Mesendoderm (in vitro differentiated cells): ENCODE measurements at regions not wholly inside any gene's neighbourhood (a gene's known extent, or its start where the extent isn't known, plus 50 kb on each side); places are given as distances from the start of the nearest gene placed in this dataset.
"Not testable (repeated sequence)": the region's sequence is repeated elsewhere in the genome, so short reads cannot be mapped to it uniquely, and the experiment has no call there.

Experiments used
- DNase-seq: peaks from one replicate; pipeline ENCODE4 v3.0.0; 2013
- H2AK5ac ChIP-seq: 2 replicates; pipeline ENCODE4 v1.6.1; 2013; ENCODE audit warnings: low read length, inconsistent platforms
- H2BK120ac ChIP-seq: 2 replicates; pipeline ENCODE4 v1.6.1; 2013; ENCODE audit warnings: low read depth, mild to moderate bottlenecking, low read length, moderate library complexity, mixed read lengths
- H2BK15ac ChIP-seq: replicated peaks from 2 replicates; pipeline ENCODE4 v1.6.1; 2013; ENCODE audit warnings: low read depth, mild to moderate bottlenecking, moderate library complexity
- H2BK5ac ChIP-seq: 2 replicates; pipeline ENCODE4 v1.6.1; 2013; ENCODE audit warnings: low read length, inconsistent platforms
- H3K18ac ChIP-seq: 2 replicates; pipeline ENCODE4 v1.6.1; 2013; ENCODE audit warnings: mild to moderate bottlenecking, low read length, mixed read lengths
- H3K23ac ChIP-seq: one replicate; pipeline ENCODE4 v1.6.1; 2013; ENCODE audit warnings: low read length
- H3K27ac ChIP-seq: 2 replicates; pipeline ENCODE4 v1.5.1; 2013; ENCODE audit warnings: low read depth, mild to moderate bottlenecking, inconsistent platforms, low read length, moderate library complexity
- H3K27me3 ChIP-seq: 2 replicates; pipeline ENCODE4 v1.6.1; 2013; ENCODE audit warnings: low read length, control low read depth, mild to moderate bottlenecking, inconsistent platforms; ENCODE audit not compliant: insufficient read depth, poor library complexity
- H3K36me3 ChIP-seq: 2 replicates; pipeline ENCODE4 v1.6.1; 2013; ENCODE audit warnings: low read length, inconsistent platforms; ENCODE audit not compliant: control insufficient read depth, insufficient read depth
- H3K4ac ChIP-seq: one replicate; pipeline ENCODE4 v1.6.1; 2013; ENCODE audit warnings: low read depth, mild to moderate bottlenecking, low read length, moderate library complexity
- H3K4me1 ChIP-seq: 2 replicates; pipeline ENCODE4 v1.6.1; 2013; ENCODE audit warnings: low read depth, low read length, inconsistent platforms; ENCODE audit not compliant: control insufficient read depth
- H3K4me2 ChIP-seq: 2 replicates; pipeline ENCODE4 v1.6.1; 2013; ENCODE audit warnings: low read length
- H3K4me3 ChIP-seq: 2 replicates; pipeline ENCODE4 v1.5.1; 2013; ENCODE audit warnings: mild to moderate bottlenecking, low read length
- H3K56ac ChIP-seq: one replicate; pipeline ENCODE4 v1.6.1; 2013; ENCODE audit warnings: low read length
- H3K79me1 ChIP-seq: 2 replicates; pipeline ENCODE4 v1.6.1; 2013; ENCODE audit warnings: low read length, inconsistent platforms
- H3K79me2 ChIP-seq: 2 replicates; pipeline ENCODE4 v1.6.1; 2013; ENCODE audit warnings: mild to moderate bottlenecking, low read length; ENCODE audit not compliant: control insufficient read depth, insufficient read depth
- H3K9ac ChIP-seq: 2 replicates; pipeline ENCODE4 v1.6.1; 2013; ENCODE audit warnings: low read length, inconsistent platforms
- H4K5ac ChIP-seq: one replicate; pipeline ENCODE4 v1.6.1; 2013; ENCODE audit warnings: low read length
- H4K8ac ChIP-seq: one replicate; pipeline ENCODE4 v1.6.1; 2013; ENCODE audit warnings: low read depth, mild to moderate bottlenecking, control low read depth, low read length, moderate library complexity
- WGBS: extraction: QIAGEN DNeasy Blood & Tissue Kit; methylation state at CpG from one replicate; pipeline ENCODE4 v1.1.7; 2013; ENCODE audit warnings: low lambda C conversion rate, missing lambda C conversion rate; ENCODE audit not compliant: insufficient coverage; ENCODE audit errors: extremely low coverage; 5-methylcytosine and 5-hydroxymethylcytosine counted together

DNA sequence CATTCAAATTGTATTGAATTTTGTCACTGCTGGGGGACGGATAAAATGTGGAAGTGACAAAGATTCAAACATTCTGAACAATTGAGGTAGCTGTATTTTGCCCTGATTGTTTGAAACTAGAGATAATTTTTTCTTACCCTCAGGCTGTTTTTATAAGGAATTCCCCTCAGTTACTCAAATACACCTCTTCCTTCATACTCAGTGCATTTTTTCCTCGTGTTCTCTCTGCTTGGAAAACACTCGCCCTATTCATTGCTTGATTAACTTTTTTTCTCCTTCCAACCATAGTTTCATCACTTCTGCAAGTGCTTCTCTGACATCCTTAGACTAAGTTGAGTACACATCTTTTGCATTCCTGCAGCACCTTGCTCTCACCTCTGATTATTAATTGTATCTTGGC lies 454.5 kb upstream of the FAM174A start:
- not testable (repeated sequence) for H3K4me3 ChIP-seq, H3K4me2 ChIP-seq, H2AK5ac ChIP-seq, H3K56ac ChIP-seq, H2BK120ac ChIP-seq, H3K36me3 ChIP-seq, H3K18ac ChIP-seq, H4K5ac ChIP-seq, H3K79me2 ChIP-seq, H3K23ac ChIP-seq, H3K27ac ChIP-seq, H3K27me3 ChIP-seq, H2BK15ac ChIP-seq, H3K9ac ChIP-seq, H3K4me1 ChIP-seq, DNase-seq, H3K79me1 ChIP-seq, H4K8ac ChIP-seq, H3K4ac ChIP-seq, H2BK5ac ChIP-seq
- no CpG with 5 or more reads among the region's 3 CpGs for WGBS

DNA sequence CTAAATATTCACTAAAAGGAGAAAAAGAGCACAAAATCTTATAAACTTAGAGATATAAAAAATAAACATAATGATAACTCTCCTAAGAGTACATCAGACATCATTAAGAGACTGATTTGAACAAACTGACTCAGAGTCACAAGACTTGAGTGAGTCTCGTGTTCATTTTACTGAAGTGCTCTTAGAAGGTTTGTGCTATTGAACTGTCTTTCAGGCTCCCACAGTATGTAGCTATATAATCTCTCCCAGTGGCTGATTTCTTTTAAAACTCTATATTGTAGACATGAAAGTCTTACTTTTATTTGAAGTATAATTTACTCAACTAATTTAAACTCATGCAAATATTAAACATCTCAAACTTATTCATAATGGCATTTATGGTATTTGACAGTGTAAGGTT lies 456.0 kb upstream of the FAM174A start:
- not testable (repeated sequence) for H3K4me3 ChIP-seq, H3K56ac ChIP-seq, H3K27ac ChIP-seq, H3K79me2 ChIP-seq, H3K27me3 ChIP-seq, H3K79me1 ChIP-seq, H2BK5ac ChIP-seq, H2AK5ac ChIP-seq, DNase-seq, H2BK15ac ChIP-seq, H2BK120ac ChIP-seq, H3K4me1 ChIP-seq, H3K4ac ChIP-seq, H3K36me3 ChIP-seq, H3K9ac ChIP-seq, H3K23ac ChIP-seq, H3K4me2 ChIP-seq, H4K8ac ChIP-seq, H4K5ac ChIP-seq, H3K18ac ChIP-seq
- WGBS, result no CpG with 5 or more reads among the region's 1 CpG

DNA sequence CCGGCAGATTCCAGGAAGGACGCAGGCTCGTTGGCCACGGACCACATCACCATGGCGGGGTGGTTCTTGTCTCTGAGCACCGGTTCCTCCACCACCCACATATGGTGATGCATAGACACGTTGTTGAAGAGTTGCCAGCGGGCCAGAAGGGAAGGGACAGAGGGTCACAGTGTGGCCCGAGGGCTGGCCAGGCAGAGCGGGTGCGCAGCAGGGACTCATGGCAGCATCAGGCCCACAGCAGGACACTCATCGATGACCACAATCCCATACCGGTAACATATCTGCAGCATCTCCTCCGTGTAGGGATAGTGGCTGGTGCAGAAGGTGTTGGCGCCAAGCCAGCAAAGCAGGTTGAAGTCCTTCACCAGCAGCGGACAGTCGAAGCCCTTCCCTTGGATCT lies 469.2 kb upstream of the FAM174A start:
- H3K79me2 ChIP-seq, H3K4me3 ChIP-seq, H3K36me3 ChIP-seq, H3K4me2 ChIP-seq, H2AK5ac ChIP-seq, H2BK120ac ChIP-seq, H3K23ac ChIP-seq, H3K4ac ChIP-seq, H3K4me1 ChIP-seq, H3K79me1 ChIP-seq, H4K5ac ChIP-seq, H3K9ac ChIP-seq, H3K27me3 ChIP-seq, H2BK5ac ChIP-seq, H3K27ac ChIP-seq, H3K56ac ChIP-seq, H2BK15ac ChIP-seq, H4K8ac ChIP-seq, H3K18ac ChIP-seq, DNase-seq: not testable (repeated sequence)
- whole genome bisulfite sequencing, result no CpG with 5 or more reads among the region's 17 CpGs

DNA sequence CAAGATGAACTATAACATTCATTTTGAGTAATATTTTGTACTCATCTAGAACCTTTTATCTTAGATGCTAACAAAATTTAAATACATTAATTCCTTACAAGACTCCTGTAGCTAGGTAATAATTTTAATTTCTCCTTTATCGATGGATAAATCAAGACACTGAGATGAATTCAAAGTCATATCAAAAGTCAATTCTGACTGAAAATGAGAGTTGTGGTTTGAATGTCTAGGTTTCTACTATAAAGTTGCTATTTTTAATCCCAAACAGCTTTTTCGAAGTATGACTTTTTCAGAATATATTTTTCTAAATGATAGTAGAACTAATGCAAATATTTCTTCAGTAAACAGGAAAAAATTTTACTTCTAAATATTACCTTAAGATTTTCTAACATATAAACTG lies 491.7 kb upstream of the FAM174A start:
- no peak overlapping the region for H4K5ac ChIP-seq
- no peak overlapping the region for H3K9ac ChIP-seq
- no peak for DNase-seq
- no peaks in the 10 kb centered on the region for H3K36me3 ChIP-seq
- no peaks in the 10 kb centered on the region for H3K4me1 ChIP-seq
- H3K23ac ChIP-seq, result no peak overlapping the region
- H4K8ac ChIP-seq, result no peak overlapping the region
- WGBS, result no CpG with 5 or more reads among the region's 2 CpGs
- H2BK120ac ChIP-seq, result no peak overlapping the region
- no peak overlapping the region for H3K4me3 ChIP-seq
- H3K4ac ChIP-seq, result no peak overlapping the region
- no peaks in the 10 kb centered on the region for H3K79me1 ChIP-seq
- H3K4me2 ChIP-seq, result no peak overlapping the region
- H3K56ac ChIP-seq, result no peak overlapping the region
- no peak overlapping the region for H2AK5ac ChIP-seq
- H3K27me3 ChIP-seq, result no peaks in the 10 kb centered on the region
- no peak overlapping the region for H3K27ac ChIP-seq
- H3K18ac ChIP-seq, result no peak overlapping the region
- no peak overlapping the region for H2BK15ac ChIP-seq
- no peak overlapping the region for H2BK5ac ChIP-seq
- H3K79me2 ChIP-seq, result no peaks in the 10 kb centered on the region

DNA sequence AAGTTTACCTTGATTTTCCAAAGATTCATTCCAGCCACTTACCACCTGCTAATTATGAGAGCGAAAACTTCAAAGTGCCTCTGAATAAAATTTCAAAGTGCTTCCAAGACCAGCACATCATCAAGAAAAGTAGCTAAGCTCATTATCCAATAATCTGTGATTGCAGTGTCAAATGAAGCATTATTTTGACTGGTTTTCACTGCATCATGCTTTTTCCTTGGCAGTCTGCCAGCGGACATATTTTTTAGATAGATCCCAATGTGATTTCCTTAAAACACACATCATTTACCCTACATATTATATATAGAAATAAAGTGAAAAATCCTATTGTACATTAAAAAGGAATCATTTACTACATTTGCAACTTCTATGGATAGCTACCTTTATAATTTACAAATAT lies 508.6 kb upstream of the FAM174A start:
- Histone ChIP-seq H2AK5ac (no peak overlapping the region), H3K18ac (no peak overlapping the region), H2BK120ac (no peak overlapping the region), H3K56ac (no peak overlapping the region), H3K79me2 (no peaks in the 10 kb centered on the region), H3K9ac (no peak overlapping the region), H3K36me3 (no peaks in the 10 kb centered on the region), H3K4me3 (no peak overlapping the region), H3K27me3 (no peaks in the 10 kb centered on the region), H3K4ac (no peak overlapping the region), H2BK15ac (no peak overlapping the region), H3K27ac (no peak overlapping the region), H4K8ac (no peak overlapping the region), H3K4me1 (no peaks in the 10 kb centered on the region), H3K79me1 (no peaks in the 10 kb centered on the region), H2BK5ac (no peak overlapping the region), H4K5ac (no peak overlapping the region), H3K4me2 (no peak overlapping the region), H3K23ac (no peak overlapping the region)
- no CpG with 5 or more reads among the region's 2 CpGs for WGBS
- DNase-seq, result no peak

DNA sequence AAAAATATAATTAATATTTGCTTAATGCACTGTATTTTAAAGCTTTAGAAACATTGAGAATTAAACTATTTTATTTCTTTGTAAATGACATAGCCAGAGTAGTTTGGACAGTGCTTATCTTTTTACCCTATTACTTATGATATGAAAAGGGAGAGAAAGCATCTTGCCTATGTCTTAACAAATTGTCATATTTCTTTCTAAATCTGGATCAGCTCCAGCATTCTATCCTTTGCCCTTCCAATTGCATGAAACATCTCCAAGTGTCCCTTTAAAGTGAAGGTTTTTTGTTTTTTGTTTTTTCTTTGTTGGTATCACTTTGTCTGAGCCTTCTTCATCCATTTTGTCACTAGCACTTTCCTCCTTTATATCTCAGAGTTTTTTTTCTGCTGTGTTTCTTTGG lies 511.6 kb upstream of the FAM174A start:
- Histone ChIP-seq H3K23ac (no peak overlapping the region), H3K79me1 (no peaks in the 10 kb centered on the region), H3K4me1 (no peaks in the 10 kb centered on the region), H2BK120ac (no peak overlapping the region), H3K18ac (no peak overlapping the region), H3K4me3 (no peak overlapping the region), H4K8ac (no peak overlapping the region), H3K4me2 (no peak overlapping the region), H3K56ac (no peak overlapping the region), H2BK15ac (no peak overlapping the region), H3K4ac (no peak overlapping the region), H3K9ac (no peak overlapping the region), H2AK5ac (no peak overlapping the region), H3K36me3 (no peaks in the 10 kb centered on the region), H3K79me2 (no peaks in the 10 kb centered on the region), H3K27me3 (no peaks in the 10 kb centered on the region), H2BK5ac (no peak overlapping the region), H4K5ac (no peak overlapping the region), H3K27ac (no peak overlapping the region)
- no peak for DNase-seq
